Body of pancreas (tissue), 4 donors: ENCODE measurements at regions not wholly inside any gene's neighbourhood (a gene's known extent, or its start where the extent isn't known, plus 50 kb on each side); places are given as distances from the start of the nearest gene placed in this dataset.

ENCODE experiments used
- POLR2A ChIP-seq, 3 donors: fragments of 450-650 bp; IDR thresholded peaks; one replicate each; pipeline ENCODE4 v1.6.1; 2016; ENCODE audit warnings: antibody characterized with exemption in 3 of 3, mild to moderate bottlenecking in 2 of 3
- TF ChIP-seq, protein P1 (sequence below), 7 experiments: fragments of 450-650 bp in 4 of 7; fragments of 200-600 bp in 3 of 7; sonication (generic) in 3 of 7; IDR thresholded peaks; one replicate each; pipeline ENCODE4 v1.5.1; 2016 to 2019; ENCODE audit warnings: antibody characterized with exemption in 7 of 7

DNA sequence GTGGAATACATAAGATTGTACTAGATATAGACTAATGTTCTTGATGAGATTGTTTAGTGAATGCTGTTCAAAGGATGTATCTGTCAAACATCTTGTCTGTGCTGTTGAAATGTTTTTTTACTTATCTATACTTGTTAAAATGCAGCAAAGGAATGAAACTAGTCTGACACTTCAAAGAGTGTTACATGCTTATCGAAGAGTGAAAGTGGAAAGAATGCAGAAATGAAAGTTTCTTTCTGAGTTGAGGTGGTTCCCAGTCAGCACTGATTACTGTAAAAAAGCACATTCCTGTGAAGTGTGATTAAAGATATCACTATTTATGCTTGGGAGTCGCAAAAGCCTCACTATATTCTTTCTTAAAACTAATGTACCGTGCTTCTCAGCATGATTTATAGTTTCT lies 1225.2 kb downstream of the NCAM2 start:
- TF ChIP-seq, protein P1, sequence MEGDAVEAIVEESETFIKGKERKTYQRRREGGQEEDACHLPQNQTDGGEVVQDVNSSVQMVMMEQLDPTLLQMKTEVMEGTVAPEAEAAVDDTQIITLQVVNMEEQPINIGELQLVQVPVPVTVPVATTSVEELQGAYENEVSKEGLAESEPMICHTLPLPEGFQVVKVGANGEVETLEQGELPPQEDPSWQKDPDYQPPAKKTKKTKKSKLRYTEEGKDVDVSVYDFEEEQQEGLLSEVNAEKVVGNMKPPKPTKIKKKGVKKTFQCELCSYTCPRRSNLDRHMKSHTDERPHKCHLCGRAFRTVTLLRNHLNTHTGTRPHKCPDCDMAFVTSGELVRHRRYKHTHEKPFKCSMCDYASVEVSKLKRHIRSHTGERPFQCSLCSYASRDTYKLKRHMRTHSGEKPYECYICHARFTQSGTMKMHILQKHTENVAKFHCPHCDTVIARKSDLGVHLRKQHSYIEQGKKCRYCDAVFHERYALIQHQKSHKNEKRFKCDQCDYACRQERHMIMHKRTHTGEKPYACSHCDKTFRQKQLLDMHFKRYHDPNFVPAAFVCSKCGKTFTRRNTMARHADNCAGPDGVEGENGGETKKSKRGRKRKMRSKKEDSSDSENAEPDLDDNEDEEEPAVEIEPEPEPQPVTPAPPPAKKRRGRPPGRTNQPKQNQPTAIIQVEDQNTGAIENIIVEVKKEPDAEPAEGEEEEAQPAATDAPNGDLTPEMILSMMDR (IDR thresholded peaks at IDR 0.05) = no peak
- TF ChIP-seq POLR2A (IDR thresholded peaks at IDR 0.05) = no peak
